HG03521 (cell line): ENCODE measurements at regions not wholly inside any gene's neighbourhood (a gene's known extent, or its start where the extent isn't known, plus 50 kb on each side); places are given as distances from the start of the nearest gene placed in this dataset.

ENCODE experiments used
- ATAC-seq: cut with Tn5 transposase; IDR thresholded peaks from one replicate; pipeline ENCODE4 v1.9.1; 2021; ENCODE audit warnings: mild to moderate bottlenecking, moderate library complexity; ENCODE audit not compliant: unreplicated experiment

DNA sequence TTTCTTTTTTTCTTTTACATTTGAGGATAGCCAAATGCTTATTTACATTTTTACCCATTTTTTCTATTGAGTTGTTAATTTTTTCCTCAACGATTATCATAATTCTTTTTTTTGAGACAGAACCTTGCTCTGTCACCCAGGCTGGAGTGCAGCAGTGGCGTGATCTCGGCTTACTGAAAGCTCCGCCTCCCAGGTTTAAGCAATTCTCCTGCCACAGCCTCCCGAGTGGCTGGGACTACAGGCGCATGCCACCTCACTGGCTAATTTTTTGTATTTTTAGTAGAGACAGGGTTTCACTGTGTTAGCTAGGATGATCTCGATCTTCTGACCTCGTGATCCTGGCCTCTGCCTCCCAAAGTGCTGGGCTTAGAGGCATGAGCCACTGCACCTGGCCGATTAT is 208.7 kb downstream of the LIG4 start:
- no peak for ATAC-seq

GRCh38 chr13:108005231-108005630 is 210.1 kb downstream of the LIG4 start:
- no peak for ATAC-seq

DNA sequence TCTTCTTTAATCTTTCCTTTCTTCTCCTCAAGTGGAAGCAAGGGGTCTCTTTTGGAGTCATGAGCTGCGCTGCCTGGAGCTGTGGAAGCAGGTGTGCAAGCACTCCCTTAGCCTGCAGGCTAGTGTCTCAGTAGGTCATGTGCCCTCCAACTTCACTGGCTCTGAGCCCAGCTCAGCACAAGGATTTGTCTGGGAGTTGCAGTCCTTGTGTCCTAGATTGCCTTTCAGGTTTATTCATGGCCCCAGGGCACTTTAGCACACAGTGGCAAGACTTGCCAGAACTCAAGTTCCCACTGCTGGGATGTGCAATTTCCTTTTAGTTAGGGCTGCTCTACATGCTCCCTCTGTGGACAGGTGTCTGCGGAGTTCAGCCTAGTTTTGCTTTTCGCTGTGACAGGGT is 211.7 kb downstream of the LIG4 start:
- ATAC-seq, result no peak

- ATAC-seq, result no peak
Measured at GRCh38 chr13:108000998-108001397, 214.3 kb downstream of the LIG4 start.

DNA sequence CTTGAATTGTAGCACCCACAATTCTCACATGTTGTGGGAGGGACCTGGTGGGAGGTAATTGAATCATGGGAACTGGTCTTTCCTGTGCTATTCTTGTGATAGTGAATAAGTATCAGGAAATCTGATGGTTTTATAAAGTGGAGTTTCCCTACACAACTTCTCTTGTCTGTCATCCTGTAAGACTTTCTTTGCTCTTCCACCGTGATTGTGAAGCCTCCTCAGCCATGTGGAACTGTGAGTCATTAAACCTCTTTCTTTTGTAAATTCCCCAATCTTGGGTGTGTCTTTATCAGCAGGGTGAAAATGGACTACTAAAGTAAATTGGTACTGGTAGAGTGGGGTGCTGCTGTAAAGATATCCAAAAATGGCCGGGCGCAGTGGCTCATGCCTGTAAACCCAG is 215.6 kb downstream of the LIG4 start:
- no peak for ATAC-seq

- ATAC-seq, result no peak
Measured at GRCh38 chr13:107994137-107994536, 221.2 kb downstream of the LIG4 start.

DNA sequence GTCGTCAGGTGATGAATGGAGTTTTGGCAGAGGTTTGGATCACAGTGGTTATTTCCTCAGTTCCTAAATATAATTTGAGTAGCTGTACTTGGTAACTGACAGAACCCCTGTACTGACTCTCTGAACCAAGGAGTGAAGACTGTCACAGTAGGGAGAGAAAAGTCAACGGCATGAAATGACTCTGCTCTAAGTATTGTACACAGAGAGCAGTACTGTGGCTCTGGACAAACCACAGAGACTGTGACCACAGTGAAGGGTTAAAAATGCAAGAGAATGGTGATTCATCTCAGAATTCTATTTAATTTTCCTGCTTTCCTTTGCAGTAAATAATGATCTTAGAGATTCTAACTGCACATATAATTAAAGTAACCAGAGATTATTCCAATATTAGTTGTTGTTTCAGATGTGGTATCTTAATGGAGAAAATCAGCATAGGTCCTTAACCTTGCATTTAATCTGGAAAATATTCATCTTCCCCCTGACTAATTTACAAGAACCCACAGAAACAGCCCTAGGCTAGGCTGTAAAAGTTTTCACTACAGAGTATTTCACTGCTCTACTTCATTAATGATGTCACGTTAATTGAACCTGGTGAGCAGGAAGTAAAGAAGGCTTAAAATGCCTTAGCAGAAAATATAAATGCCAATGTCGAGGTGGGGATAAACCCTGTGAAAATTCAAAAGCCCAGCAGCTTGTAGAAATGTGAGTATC is 221.9 kb downstream of the LIG4 start:
- no peak for ATAC-seq

- no peak for ATAC-seq
Measured at GRCh38 chr13:107992542-107992941, 222.8 kb downstream of the LIG4 start.

- no peak for ATAC-seq
Measured at GRCh38 chr13:107977071-107977574, 238.2 kb downstream of the LIG4 start.

GRCh38 chr13:107976628-107977027 is 238.7 kb downstream of the LIG4 start:
- ATAC-seq, result no peak

DNA sequence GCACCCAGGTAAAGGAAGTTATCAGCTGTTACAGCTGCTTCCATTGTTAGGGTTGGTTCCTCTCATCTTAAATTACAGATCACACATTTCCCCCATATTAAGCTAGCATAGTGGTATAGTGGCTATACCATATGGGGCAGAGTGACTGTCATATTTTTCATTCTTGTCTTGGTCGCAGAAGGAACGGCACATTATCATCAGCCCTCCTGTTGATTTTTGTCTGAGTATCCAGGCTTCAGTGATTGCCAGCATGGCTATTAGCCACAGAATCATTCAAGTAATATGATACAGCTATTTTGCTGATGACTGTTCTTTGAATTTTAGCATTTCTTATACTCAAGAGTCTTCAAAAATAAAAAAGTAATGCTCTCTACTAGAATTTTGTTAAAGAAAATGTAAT is 240.9 kb downstream of the LIG4 start:
- no peak for ATAC-seq

GRCh38 chr13:107969546-107969945 is 245.8 kb downstream of the LIG4 start:
- no peak for ATAC-seq

GRCh38 chr13:107968470-107968869 is 246.9 kb downstream of the LIG4 start:
- no peak for ATAC-seq

- ATAC-seq, result no peak
Measured at GRCh38 chr13:107964395-107964794, 250.9 kb downstream of the LIG4 start.

- ATAC-seq, result no peak
Measured at GRCh38 chr13:107961849-107962608, 253.3 kb downstream of the LIG4 start.

- no peak for ATAC-seq
Measured at GRCh38 chr13:107960301-107960700, 255.0 kb downstream of the LIG4 start.

DNA sequence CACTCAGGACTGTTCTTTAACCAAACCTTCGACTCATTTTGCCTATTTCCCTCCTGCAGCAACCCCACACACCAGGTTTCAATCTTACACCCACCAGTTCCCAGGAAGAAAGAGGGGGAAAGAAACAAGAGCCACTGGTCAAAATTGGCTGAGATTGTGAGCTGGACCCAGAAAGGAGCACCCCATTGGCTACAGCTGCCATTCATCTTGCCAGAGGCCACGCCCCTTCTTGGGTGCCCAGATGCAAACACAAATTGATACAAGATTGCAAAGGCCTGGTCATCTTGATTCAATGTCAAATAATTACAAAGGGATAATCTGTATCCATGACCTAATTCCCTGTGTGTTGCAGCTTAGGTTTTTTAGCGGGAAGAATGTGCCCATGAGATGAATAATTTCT is 258.4 kb downstream of the LIG4 start:
- ATAC-seq, result no peak

GRCh38 chr13:107942030-107942617 is 273.2 kb downstream of the LIG4 start:
- no peak for ATAC-seq

DNA sequence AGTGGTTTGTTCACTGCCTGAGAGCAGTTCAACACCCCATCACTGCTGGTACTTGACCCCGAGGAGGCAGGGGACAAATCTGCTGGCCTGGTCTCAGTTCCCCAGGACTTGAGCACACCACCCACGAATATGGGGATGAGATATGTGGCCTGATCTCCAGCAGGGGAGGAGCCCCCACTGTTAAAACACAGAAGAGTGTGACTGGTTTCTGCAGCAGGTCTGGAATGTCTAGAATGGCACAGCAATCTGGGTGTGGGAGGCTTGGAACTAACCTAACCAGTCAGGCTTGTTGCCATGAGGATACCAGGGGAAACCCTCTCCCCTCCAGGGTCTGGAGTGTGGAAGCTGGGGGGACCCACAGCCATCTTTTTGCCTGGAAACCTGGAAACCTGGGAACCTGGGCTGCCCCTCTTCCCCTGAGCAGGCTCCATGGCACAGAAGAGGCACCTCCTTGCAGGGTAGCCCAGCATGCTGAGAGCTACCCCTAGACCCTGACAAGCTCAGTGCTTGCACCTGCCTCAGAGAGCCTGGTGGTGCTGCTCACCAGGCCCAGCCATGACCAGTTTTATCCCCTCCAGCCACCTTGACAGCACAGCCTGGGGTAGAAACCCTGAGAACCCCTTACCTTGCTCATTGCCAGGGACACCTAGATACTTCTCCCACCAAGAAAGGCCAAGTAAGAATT is 273.8 kb downstream of the LIG4 start:
- no peak for ATAC-seq

DNA sequence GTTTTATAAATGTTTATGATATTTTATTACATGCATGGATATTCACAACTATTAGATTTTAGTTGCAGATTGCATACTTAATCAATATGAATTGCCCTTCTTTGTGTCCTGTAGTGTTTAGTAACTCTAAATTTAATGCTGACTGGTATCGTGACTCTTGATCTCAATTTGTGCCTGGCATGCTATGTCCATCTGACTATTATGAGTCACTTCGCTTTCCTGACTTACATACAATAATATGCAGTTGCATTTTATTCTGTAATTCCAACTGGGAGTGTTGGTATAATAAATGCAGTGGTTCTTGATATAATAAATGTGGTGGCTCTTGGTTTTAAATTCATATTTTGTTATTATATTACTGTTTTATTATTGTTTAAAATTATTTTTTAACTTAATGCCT is 277.5 kb downstream of the LIG4 start:
- ATAC-seq, result no peak

DNA sequence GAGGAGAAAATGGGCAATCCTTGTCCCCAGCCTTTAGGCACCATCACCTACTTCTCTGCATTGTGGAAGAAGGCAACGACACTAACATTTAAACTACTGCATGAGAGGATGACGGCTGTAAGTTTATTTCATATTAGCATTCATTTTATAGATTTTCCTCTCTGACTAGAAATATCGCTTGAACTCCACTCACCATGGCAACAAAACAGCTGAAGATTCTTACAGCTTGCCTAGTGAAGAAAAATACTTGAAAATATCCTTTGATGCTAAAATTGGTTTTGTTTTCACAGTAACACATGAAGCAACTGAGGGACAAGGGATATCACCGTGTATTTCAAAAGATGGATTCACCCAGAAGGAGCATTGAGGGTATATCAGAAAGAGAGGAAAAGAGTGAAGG is 284.3 kb downstream of the LIG4 start:
- no peak for ATAC-seq
